ENCODE measurements at regions not wholly inside any gene's neighbourhood (a gene's known extent, or its start where the extent isn't known, plus 50 kb on each side); places are given as distances from the start of the nearest gene placed in this dataset.

- Histone ChIP-seq H3K9ac (ENCODE audit: low read depth, low read length) (no peak overlapping the region), H3K27me3 (ENCODE audit: control insufficient read depth, insufficient read depth, low read length) (no peaks in the 10 kb centered on the region), H3K4me1 (ENCODE audit: control insufficient read depth, insufficient read depth, low read length) (peaks cover 17% of the 10 kb centered on the region), H3K9me3 (replicated peaks; ENCODE audit: low read length) (no peaks in the 10 kb centered on the region), H3K36me3 (ENCODE audit: insufficient read depth, low read length) (no peaks in the 10 kb centered on the region), H3K4me2 (ENCODE audit: low read length) (no peak overlapping the region), H3K4me3 (ENCODE audit: low read length) (no peak overlapping the region)
Observed at GRCh38 chr9:111163716-111164389, 125.6 kb upstream of the LPAR1 start.

- Histone ChIP-seq H3K4me3 (ENCODE audit: low read length) (no peak overlapping the region), H3K9me3 (replicated peaks; ENCODE audit: low read length) (no peaks in the 10 kb centered on the region), H3K4me2 (ENCODE audit: low read length) (no peak overlapping the region), H3K9ac (ENCODE audit: low read depth, low read length) (no peak overlapping the region), H3K27me3 (ENCODE audit: control insufficient read depth, insufficient read depth, low read length) (no peaks in the 10 kb centered on the region), H3K4me1 (ENCODE audit: control insufficient read depth, insufficient read depth, low read length) (peaks cover 17% of the 10 kb centered on the region), H3K36me3 (ENCODE audit: insufficient read depth, low read length) (no peaks in the 10 kb centered on the region)
Observed at GRCh38 chr9:111162026-111162425, 123.8 kb upstream of the LPAR1 start.

GRCh38 chr9:111161015-111161415 lies 122.7 kb upstream of the LPAR1 start:
- Histone ChIP-seq H3K9me3 (replicated peaks; ENCODE audit: low read length) (no peaks in the 10 kb centered on the region), H3K36me3 (ENCODE audit: insufficient read depth, low read length) (no peaks in the 10 kb centered on the region), H3K9ac (ENCODE audit: low read depth, low read length) (no peak overlapping the region), H3K4me2 (ENCODE audit: low read length) (peak overlapping the region; percentile 8), H3K4me3 (ENCODE audit: low read length) (no peak overlapping the region), H3K27me3 (ENCODE audit: control insufficient read depth, insufficient read depth, low read length) (no peaks in the 10 kb centered on the region), H3K4me1 (ENCODE audit: control insufficient read depth, insufficient read depth, low read length) (peaks cover 17% of the 10 kb centered on the region)

GRCh38 chr9:111158999-111159398 lies 120.7 kb upstream of the LPAR1 start:
- Histone ChIP-seq H3K9ac (ENCODE audit: low read depth, low read length) (no peak overlapping the region), H3K36me3 (ENCODE audit: insufficient read depth, low read length) (no peaks in the 10 kb centered on the region), H3K4me2 (ENCODE audit: low read length) (no peak overlapping the region), H3K27me3 (ENCODE audit: control insufficient read depth, insufficient read depth, low read length) (no peaks in the 10 kb centered on the region), H3K4me1 (ENCODE audit: control insufficient read depth, insufficient read depth, low read length) (peaks cover 17% of the 10 kb centered on the region), H3K9me3 (replicated peaks; ENCODE audit: low read length) (no peaks in the 10 kb centered on the region), H3K4me3 (ENCODE audit: low read length) (no peak overlapping the region)

- Histone ChIP-seq H3K9ac (ENCODE audit: low read depth, low read length) (no peak overlapping the region), H3K36me3 (ENCODE audit: insufficient read depth, low read length) (no peaks in the 10 kb centered on the region), H3K4me1 (ENCODE audit: control insufficient read depth, insufficient read depth, low read length) (peaks cover 17% of the 10 kb centered on the region), H3K4me3 (ENCODE audit: low read length) (no peak overlapping the region), H3K9me3 (replicated peaks; ENCODE audit: low read length) (no peaks in the 10 kb centered on the region), H3K4me2 (ENCODE audit: low read length) (no peak overlapping the region), H3K27me3 (ENCODE audit: control insufficient read depth, insufficient read depth, low read length) (no peaks in the 10 kb centered on the region)
Observed at GRCh38 chr9:111158363-111158762, 120.1 kb upstream of the LPAR1 start.

GRCh38 chr9:111154081-111154562 lies 115.9 kb upstream of the LPAR1 start:
- H3K36me3 ChIP-seq (ENCODE audit: insufficient read depth, low read length) = no peaks in the 10 kb centered on the region

DNA sequence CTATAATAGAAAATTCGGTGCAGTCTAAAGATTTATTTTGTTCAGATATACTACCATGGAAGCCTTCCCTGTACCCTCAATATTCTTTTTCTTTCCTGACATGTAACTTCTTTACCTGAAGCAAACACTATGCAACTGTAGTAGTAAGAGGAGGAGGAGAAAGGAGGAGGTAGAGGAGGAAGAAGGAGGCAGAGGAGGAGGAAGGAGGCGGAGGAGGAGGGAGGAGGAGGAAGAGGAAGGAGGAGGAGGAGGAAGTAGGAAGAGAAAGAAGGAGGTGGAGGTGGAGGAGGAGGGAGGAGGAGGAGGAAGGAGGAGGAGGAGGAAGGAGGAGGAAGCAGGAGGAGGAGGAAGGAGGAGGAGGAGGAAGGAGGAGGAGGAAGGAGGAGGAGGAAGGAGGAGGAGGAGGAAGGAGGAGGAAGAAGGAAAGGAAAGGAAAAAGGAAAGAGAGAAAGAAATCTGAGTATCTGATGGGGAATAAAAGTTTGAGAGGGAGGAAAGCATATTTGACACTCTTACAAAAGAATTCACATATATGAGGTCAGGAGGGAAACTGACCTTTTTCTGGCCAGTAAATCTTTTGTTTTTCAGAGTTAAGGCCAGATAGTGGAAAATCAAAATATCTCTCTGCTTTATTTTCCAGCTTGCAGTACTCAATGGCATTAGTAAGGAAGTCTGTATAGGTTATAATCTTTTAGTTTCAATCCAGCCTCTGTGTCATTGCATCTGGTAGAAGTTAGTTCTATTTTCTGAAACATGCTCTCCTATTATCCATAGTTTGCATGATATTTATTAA lies 114.5 kb upstream of the LPAR1 start:
- Histone ChIP-seq H3K4me2 (ENCODE audit: low read length) (no peak overlapping the region), H3K4me3 (ENCODE audit: low read length) (no peak overlapping the region), H3K27me3 (ENCODE audit: control insufficient read depth, insufficient read depth, low read length) (no peaks in the 10 kb centered on the region), H3K36me3 (ENCODE audit: insufficient read depth, low read length) (no peaks in the 10 kb centered on the region), H3K4me1 (ENCODE audit: control insufficient read depth, insufficient read depth, low read length) (no peaks in the 10 kb centered on the region), H3K9me3 (replicated peaks; ENCODE audit: low read length) (no peaks in the 10 kb centered on the region), H3K9ac (ENCODE audit: low read depth, low read length) (no peak overlapping the region)

More at GRCh38 chr9:111154081-111154562, 115.9 kb upstream of the LPAR1 start:
- Histone ChIP-seq H3K4me2 (ENCODE audit: low read length) (no peak overlapping the region), H3K4me3 (ENCODE audit: low read length) (no peak overlapping the region), H3K4me1 (ENCODE audit: control insufficient read depth, insufficient read depth, low read length) (no peaks in the 10 kb centered on the region), H3K9ac (ENCODE audit: low read depth, low read length) (no peak overlapping the region), H3K27me3 (ENCODE audit: control insufficient read depth, insufficient read depth, low read length) (no peaks in the 10 kb centered on the region), H3K9me3 (replicated peaks; ENCODE audit: low read length) (no peaks in the 10 kb centered on the region)

- Histone ChIP-seq H3K4me3 (ENCODE audit: low read length) (no peak overlapping the region), H3K4me1 (ENCODE audit: control insufficient read depth, insufficient read depth, low read length) (no peaks in the 10 kb centered on the region), H3K9ac (ENCODE audit: low read depth, low read length) (no peak overlapping the region), H3K36me3 (ENCODE audit: insufficient read depth, low read length) (no peaks in the 10 kb centered on the region), H3K4me2 (ENCODE audit: low read length) (no peak overlapping the region), H3K27me3 (ENCODE audit: control insufficient read depth, insufficient read depth, low read length) (no peaks in the 10 kb centered on the region), H3K9me3 (replicated peaks; ENCODE audit: low read length) (no peaks in the 10 kb centered on the region)
Observed at GRCh38 chr9:111151537-111151936, 113.3 kb upstream of the LPAR1 start.

DNA sequence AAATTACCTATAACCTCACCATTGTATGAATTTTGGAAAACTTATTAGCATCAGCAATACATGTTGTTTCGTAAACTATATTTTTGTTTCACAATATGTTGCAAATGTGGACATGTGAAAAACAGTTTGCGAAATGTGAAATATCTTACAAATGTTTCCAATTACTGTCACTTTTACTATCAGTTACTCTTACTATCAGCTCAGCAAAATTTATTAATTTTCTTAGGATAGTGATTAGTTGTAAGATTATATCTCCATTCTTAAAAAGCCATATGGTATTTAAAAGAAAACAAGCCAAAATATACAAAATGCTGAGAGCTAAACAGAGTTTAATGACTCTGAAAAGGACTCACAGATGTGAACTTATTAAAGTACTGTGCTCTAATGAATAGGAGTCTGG lies 111.9 kb upstream of the LPAR1 start:
- Histone ChIP-seq H3K9me3 (replicated peaks; ENCODE audit: low read length) (no peaks in the 10 kb centered on the region), H3K36me3 (ENCODE audit: insufficient read depth, low read length) (no peaks in the 10 kb centered on the region), H3K4me3 (ENCODE audit: low read length) (no peak overlapping the region), H3K4me1 (ENCODE audit: control insufficient read depth, insufficient read depth, low read length) (no peaks in the 10 kb centered on the region), H3K27me3 (ENCODE audit: control insufficient read depth, insufficient read depth, low read length) (no peaks in the 10 kb centered on the region), H3K9ac (ENCODE audit: low read depth, low read length) (no peak overlapping the region), H3K4me2 (ENCODE audit: low read length) (no peak overlapping the region)

GRCh38 chr9:111149018-111149759 lies 110.9 kb upstream of the LPAR1 start:
- Histone ChIP-seq H3K9me3 (replicated peaks; ENCODE audit: low read length) (no peaks in the 10 kb centered on the region), H3K4me2 (ENCODE audit: low read length) (no peak overlapping the region), H3K4me3 (ENCODE audit: low read length) (no peak overlapping the region), H3K9ac (ENCODE audit: low read depth, low read length) (no peak overlapping the region), H3K27me3 (ENCODE audit: control insufficient read depth, insufficient read depth, low read length) (no peaks in the 10 kb centered on the region), H3K36me3 (ENCODE audit: insufficient read depth, low read length) (no peaks in the 10 kb centered on the region), H3K4me1 (ENCODE audit: control insufficient read depth, insufficient read depth, low read length) (no peaks in the 10 kb centered on the region)
